GM23248 (cell line): ENCODE measurements at regions not wholly inside any gene's neighbourhood (a gene's known extent, or its start where the extent isn't known, plus 50 kb on each side); places are given as distances from the start of the nearest gene placed in this dataset.

Source experiments
- DNase-seq: peaks from one replicate; pipeline ENCODE4 v3.0.0-alpha.2; 2015
- H2AFZ ChIP-seq: fragments of 200-600 bp; sonication (generic); 2 replicates; pipeline ENCODE4 v1.6.1; 2016; ENCODE audit warnings: antibody characterized with exemption
- H3F3A ChIP-seq: fragments of 200-600 bp; sonication (generic); 2 replicates; pipeline ENCODE4 v1.6.1; 2016; ENCODE audit warnings: mild to moderate bottlenecking, antibody characterized with exemption, mixed run types; ENCODE audit not compliant: insufficient read depth
- H3K27ac ChIP-seq: fragments of 200-600 bp; sonication (generic); 2 replicates; pipeline ENCODE4 v1.5.1; 2016; ENCODE audit warnings: mild to moderate bottlenecking
- H3K27me3 ChIP-seq: fragments of 200-600 bp; sonication (generic); replicated peaks from 2 replicates; pipeline ENCODE4 v1.6.1; 2016; ENCODE audit warnings: mild to moderate bottlenecking; ENCODE audit not compliant: insufficient read depth
- H3K36me3 ChIP-seq: fragments of 200-600 bp; sonication (generic); 2 replicates; pipeline ENCODE4 v1.6.1; 2016; ENCODE audit warnings: low read depth, mild to moderate bottlenecking
- H3K4me1 ChIP-seq: fragments of 200-600 bp; sonication (generic); 2 replicates; pipeline ENCODE4 v1.6.1; 2016; ENCODE audit warnings: mild to moderate bottlenecking; ENCODE audit not compliant: insufficient read depth
- H3K4me2 ChIP-seq: fragments of 200-600 bp; sonication (generic); one replicate; pipeline ENCODE4 v1.6.1; 2016; ENCODE audit warnings: mild to moderate bottlenecking; ENCODE audit not compliant: unreplicated experiment
- H3K4me3 ChIP-seq: fragments of 200-600 bp; sonication (generic); 2 replicates; pipeline ENCODE4 v1.5.1; 2016; ENCODE audit warnings: mild to moderate bottlenecking
- H3K79me2 ChIP-seq: fragments of 200-600 bp; sonication (generic); 2 replicates; pipeline ENCODE4 v1.6.1; 2016; ENCODE audit warnings: mild to moderate bottlenecking; ENCODE audit not compliant: insufficient read depth
- H3K9ac ChIP-seq: fragments of 200-600 bp; sonication (generic); 2 replicates; pipeline ENCODE4 v1.6.1; 2016; ENCODE audit warnings: mild to moderate bottlenecking
- H3K9me2 ChIP-seq: fragments of 200-600 bp; sonication (generic); 2 replicates; pipeline ENCODE4 v1.6.1; 2016; ENCODE audit warnings: mixed run types, mild to moderate bottlenecking, moderate library complexity; ENCODE audit not compliant: insufficient read depth
- H3K9me3 ChIP-seq: fragments of 200-600 bp; sonication (generic); one replicate; pipeline ENCODE4 v1.6.1; 2017; ENCODE audit warnings: low read depth
- H4K20me1 ChIP-seq: fragments of 200-600 bp; sonication (generic); 2 replicates; pipeline ENCODE4 v1.6.0; 2016; ENCODE audit not compliant: insufficient read depth
- EZH2 ChIP-seq: fragments of 200-600 bp; sonication (generic); IDR thresholded peaks from 2 replicates; pipeline ENCODE4 v1.6.1; 2018; ENCODE audit warnings: antibody characterized with exemption, mild to moderate bottlenecking; ENCODE audit not compliant: insufficient read depth, poor library complexity, severe bottlenecking
- EZH2phosphoT487 ChIP-seq: fragments of 200-600 bp; sonication (generic); IDR thresholded peaks from 2 replicates; pipeline ENCODE4 v1.6.1; 2018; ENCODE audit warnings: antibody characterized with exemption, moderate library complexity, mild to moderate bottlenecking, low read depth; ENCODE audit not compliant: insufficient read depth
- WGBS, 2 experiments: methylation state at CpG; one replicate each; pipeline ENCODE4 v1.1.6; 2015 to 2017; ENCODE audit warnings: low lambda C conversion rate in 2 of 2, low coverage in 1 of 2; ENCODE audit errors: missing lambda C conversion rate in 2 of 2; 5-methylcytosine and 5-hydroxymethylcytosine counted together
- in situ Hi-C: fragments of 300-500 bp; cut with MboI; formaldehyde crosslinking; loops from 2 replicates; pipeline ENCODE4 v1.15.0; 2020

GRCh38 chr17:13967416-13967815, 101.9 kb upstream of the COX10 start:
- H3K27ac ChIP-seq, result no peak overlapping the region
- no peaks in the 10 kb centered on the region for H3K79me2 ChIP-seq
- H3K4me3 ChIP-seq, result no peak overlapping the region
- no peaks in the 10 kb centered on the region for H3K9me3 ChIP-seq
- DNase-seq, result no peak
- 87 to 88% methylated on average over 7 of the region's 7 CpGs for WGBS, 2 experiments
- no peaks in the 10 kb centered on the region for H3K9me2 ChIP-seq
- H3K4me2 ChIP-seq, result no peak overlapping the region
- no peaks in the 10 kb centered on the region for H3K36me3 ChIP-seq
- H3K4me1 ChIP-seq, result no peaks in the 10 kb centered on the region
- H3F3A ChIP-seq, result no peaks in the 10 kb centered on the region
- H3K9ac ChIP-seq, result no peak overlapping the region
- no peaks in the 10 kb centered on the region for H3K27me3 ChIP-seq
- H2AFZ ChIP-seq, result no peak overlapping the region
- in situ Hi-C loops, result no loop called here
- no peak for TF ChIP-seq EZH2phosphoT487
- H4K20me1 ChIP-seq, result no peaks in the 10 kb centered on the region

GRCh38 chr17:13970531-13970930, 98.8 kb upstream of the COX10 start:
- H3K9me3 ChIP-seq, result no peaks in the 10 kb centered on the region
- H3K27ac ChIP-seq, result no peak overlapping the region
- no peak overlapping the region for H3K4me3 ChIP-seq
- no peaks in the 10 kb centered on the region for H3F3A ChIP-seq
- no peak overlapping the region for H2AFZ ChIP-seq
- no peak overlapping the region for H3K9ac ChIP-seq
- no peaks in the 10 kb centered on the region for H3K27me3 ChIP-seq
- no peaks in the 10 kb centered on the region for H3K79me2 ChIP-seq
- WGBS, 2 experiments, result 98 to 99% methylated on average over 5 of the region's 5 CpGs
- DNase-seq, result no peak
- H3K36me3 ChIP-seq, result no peaks in the 10 kb centered on the region
- TF ChIP-seq EZH2phosphoT487, result no peak
- no peak for TF ChIP-seq EZH2
- in situ Hi-C loops, result no loop called here
- H3K4me2 ChIP-seq, result no peak overlapping the region
- H3K9me2 ChIP-seq, result no peaks in the 10 kb centered on the region
- no peaks in the 10 kb centered on the region for H4K20me1 ChIP-seq
- H3K4me1 ChIP-seq, result no peaks in the 10 kb centered on the region

GRCh38 chr17:13973960-13974651, 95.2 kb upstream of the COX10 start:
- Histone ChIP-seq H3K36me3 (no peaks in the 10 kb centered on the region), H3K9me3 (no peaks in the 10 kb centered on the region), H3K27me3 (no peaks in the 10 kb centered on the region), H3K79me2 (no peaks in the 10 kb centered on the region), H4K20me1 (no peaks in the 10 kb centered on the region), H3K9ac (no peak overlapping the region), H3K4me3 (no peak overlapping the region), H3F3A (no peaks in the 10 kb centered on the region), H3K4me1 (no peaks in the 10 kb centered on the region), H2AFZ (no peak overlapping the region), H3K9me2 (no peaks in the 10 kb centered on the region), H3K27ac (no peak overlapping the region), H3K4me2 (no peak overlapping the region)
- WGBS, 2 experiments, result 64 to 65% methylated on average over 9 of the region's 9 CpGs
- DNase-seq, result no peak
- no peak for TF ChIP-seq EZH2
- no peak for TF ChIP-seq EZH2phosphoT487
- in situ Hi-C loops, result no loop called here

GRCh38 chr17:13977837-13978236, 91.5 kb upstream of the COX10 start:
- Histone ChIP-seq H3K4me2 (no peak overlapping the region), H3K9me3 (no peaks in the 10 kb centered on the region), H3F3A (no peaks in the 10 kb centered on the region), H2AFZ (no peak overlapping the region), H3K27ac (no peak overlapping the region), H3K4me3 (no peak overlapping the region), H3K27me3 (no peaks in the 10 kb centered on the region), H3K36me3 (no peaks in the 10 kb centered on the region), H4K20me1 (no peaks in the 10 kb centered on the region), H3K9ac (no peak overlapping the region), H3K4me1 (no peaks in the 10 kb centered on the region), H3K79me2 (no peaks in the 10 kb centered on the region), H3K9me2 (no peaks in the 10 kb centered on the region)
- 82 to 100% methylated on average over 1 of the region's 1 CpG for WGBS, 2 experiments
- TF ChIP-seq EZH2 (no peak), EZH2phosphoT487 (no peak)
- in situ Hi-C loops, result no loop called here
- no peak for DNase-seq

GRCh38 chr17:13978478-13978877, 90.8 kb upstream of the COX10 start:
- H4K20me1 ChIP-seq, result no peaks in the 10 kb centered on the region
- no peak for DNase-seq
- no peaks in the 10 kb centered on the region for H3K36me3 ChIP-seq
- H2AFZ ChIP-seq, result no peak overlapping the region
- no peak overlapping the region for H3K4me2 ChIP-seq
- H3K27ac ChIP-seq, result no peak overlapping the region
- in situ Hi-C loops, result no loop called here
- no peak overlapping the region for H3K4me3 ChIP-seq
- no peak overlapping the region for H3K9ac ChIP-seq
- TF ChIP-seq EZH2, result no peak
- no peak for TF ChIP-seq EZH2phosphoT487
- no peaks in the 10 kb centered on the region for H3F3A ChIP-seq
- no peaks in the 10 kb centered on the region for H3K9me3 ChIP-seq
- no peaks in the 10 kb centered on the region for H3K9me2 ChIP-seq
- WGBS, 2 experiments, result 100% methylated on average over 1 of the region's 1 CpG
- no peaks in the 10 kb centered on the region for H3K4me1 ChIP-seq
- H3K27me3 ChIP-seq, result no peaks in the 10 kb centered on the region
- no peaks in the 10 kb centered on the region for H3K79me2 ChIP-seq
